Brain pericyte (primary cell): ENCODE measurements at regions not wholly inside any gene's neighbourhood (a gene's known extent, or its start where the extent isn't known, plus 50 kb on each side); places are given as distances from the start of the nearest gene placed in this dataset.

Experiments
- DNase-seq: peaks from one replicate; pipeline ENCODE4 v3.0.0-alpha.2; 2012; ENCODE audit warnings: low read depth, low spot score

GRCh38 chr13:73364736-73365135 lies 305.9 kb downstream of the KLF5 start:
- DNase-seq, result no peak

- no peak for DNase-seq
Measured at GRCh38 chr13:73358606-73359095, 299.8 kb downstream of the KLF5 start.

GRCh38 chr13:73355134-73355533 lies 296.3 kb downstream of the KLF5 start:
- DNase-seq, result no peak

GRCh38 chr13:73351730-73352129 lies 292.9 kb downstream of the KLF5 start:
- DNase-seq, result no peak

- DNase-seq, result no peak
Measured at GRCh38 chr13:73341748-73342147, 282.9 kb downstream of the KLF5 start.

- no peak for DNase-seq
Measured at GRCh38 chr13:73340069-73340468, 281.3 kb downstream of the KLF5 start.

- no peak for DNase-seq
Measured at GRCh38 chr13:73339086-73339485, 280.3 kb downstream of the KLF5 start.

GRCh38 chr13:73338389-73338788 lies 279.6 kb downstream of the KLF5 start:
- DNase-seq, result no peak

- DNase-seq, result no peak
Measured at GRCh38 chr13:73337532-73337931, 278.7 kb downstream of the KLF5 start.

- no peak for DNase-seq
Measured at GRCh38 chr13:73336773-73337172, 278.0 kb downstream of the KLF5 start.

- DNase-seq, result no peak
Measured at GRCh38 chr13:73335944-73336343, 277.1 kb downstream of the KLF5 start.

GRCh38 chr13:73335210-73335609 lies 276.4 kb downstream of the KLF5 start:
- no peak for DNase-seq

GRCh38 chr13:73334445-73334844 lies 275.6 kb downstream of the KLF5 start:
- no peak for DNase-seq

GRCh38 chr13:73331556-73331955 lies 272.8 kb downstream of the KLF5 start:
- DNase-seq, result no peak

- no peak for DNase-seq
Measured at GRCh38 chr13:73329355-73329754, 270.6 kb downstream of the KLF5 start.

- DNase-seq, result no peak
Measured at GRCh38 chr13:73327579-73327978, 268.8 kb downstream of the KLF5 start.

- DNase-seq, result no peak
Measured at GRCh38 chr13:73325723-73326558, 267.1 kb downstream of the KLF5 start.

GRCh38 chr13:73324842-73325722 lies 266.3 kb downstream of the KLF5 start:
- no peak for DNase-seq

- DNase-seq, result no peak
Measured at GRCh38 chr13:73323615-73324014, 264.8 kb downstream of the KLF5 start.

- DNase-seq, result no peak
Measured at GRCh38 chr13:73321043-73321442, 262.2 kb downstream of the KLF5 start.

GRCh38 chr13:73317140-73317539 lies 258.3 kb downstream of the KLF5 start:
- DNase-seq, result no peak

GRCh38 chr13:73310366-73310765 lies 251.6 kb downstream of the KLF5 start:
- no peak for DNase-seq

- no peak for DNase-seq
Measured at GRCh38 chr13:73307481-73307880, 248.7 kb downstream of the KLF5 start.
